Endothelial cell of umbilical vein (primary cell): ENCODE measurements at regions not wholly inside any gene's neighbourhood (a gene's known extent, or its start where the extent isn't known, plus 50 kb on each side); places are given as distances from the start of the nearest gene placed in this dataset.

Experiments used
- CTCF ChIP-seq, 2 donors: IDR thresholded peaks; 1 replicate in 1 of 2; 2 replicates in 1 of 2; pipeline ENCODE4 v1.5.1; 2011; ENCODE audit warnings: low read length in 2 of 2, mild to moderate bottlenecking in 2 of 2, moderate library complexity in 2 of 2, control low read depth in 1 of 2, inconsistent platforms in 1 of 2, low read depth in 1 of 2; ENCODE audit not compliant: insufficient read depth in 1 of 2; ENCODE audit errors: extremely low read depth in 1 of 2
- EZH2 ChIP-seq: IDR thresholded peaks from 2 replicates; pipeline ENCODE4 v1.6.1; 2012; ENCODE audit warnings: borderline replicate concordance, low read depth, mild to moderate bottlenecking, moderate library complexity, low read length, inconsistent platforms; ENCODE audit not compliant: severe bottlenecking
- JUN ChIP-seq: IDR thresholded peaks from 2 replicates; pipeline ENCODE4 v1.6.1; 2011; ENCODE audit warnings: borderline replicate concordance, low read depth; ENCODE audit not compliant: insufficient read length, insufficient read depth
- POLR2A ChIP-seq: IDR thresholded peaks from 2 replicates; pipeline ENCODE4 v1.6.1; 2012; ENCODE audit warnings: low read depth, mild to moderate bottlenecking, control low read depth, low read length
- POLR2AphosphoS5 ChIP-seq: IDR thresholded peaks from 2 replicates; pipeline ENCODE4 v1.6.1; 2012; ENCODE audit warnings: low read depth, mild to moderate bottlenecking, control low read depth, low read length, moderate library complexity; ENCODE audit not compliant: insufficient read depth

- no peak for TF ChIP-seq CTCF (IDR thresholded peaks at IDR 0.05; ENCODE audit: extremely low read depth in 1 of 2, insufficient read depth in 1 of 2, low read depth in 1 of 2, low read length in 2 of 2)
- TF ChIP-seq POLR2A: no peak
- TF ChIP-seq JUN: no peak
- no peak for TF ChIP-seq POLR2AphosphoS5
- TF ChIP-seq EZH2: no peak
These were observed 1134.8 kb downstream of the NSUN3 start for GRCh38 chr3:95197661-95198060.
